Calu3 (cell line): ENCODE measurements at regions not wholly inside any gene's neighbourhood (a gene's known extent, or its start where the extent isn't known, plus 50 kb on each side); places are given as distances from the start of the nearest gene placed in this dataset.

ENCODE experiments used
- BruUV-seq: library from RNA; stranded (reverse); fragments of 400-500 nt; replicated peaks from 2 replicates; lab custom pipeline; 2021; lab: Mats Ljungman, UMichigan
- CTCF ChIA-PET: fragments of 300-600 bp; sonication (Branson Sonifier 250); formaldehyde crosslinking; loops from one replicate; lab custom pipeline; 2022; ENCODE audit warnings: antibody characterized with exemption; lab: Charles Lee
- DNase-seq: peaks from one replicate; pipeline ENCODE4 v3.0.0; 2022
- H3K27ac Mint-ChIP-seq: one replicate; pipeline ENCODE4 v1.8.0; 2022; ENCODE audit warnings: mixed read lengths; ENCODE audit not compliant: unreplicated experiment
- H3K27me3 Mint-ChIP-seq: one replicate; pipeline ENCODE4 v1.8.0; 2022; ENCODE audit warnings: mixed read lengths; ENCODE audit not compliant: unreplicated experiment
- H3K36me3 Mint-ChIP-seq: one replicate; pipeline ENCODE4 v1.8.0; 2022; ENCODE audit warnings: mild to moderate bottlenecking, moderate library complexity, mixed read lengths; ENCODE audit not compliant: insufficient read depth, unreplicated experiment
- H3K4me1 Mint-ChIP-seq: one replicate; pipeline ENCODE4 v1.8.0; 2022; ENCODE audit warnings: mild to moderate bottlenecking, low read depth, mixed read lengths; ENCODE audit not compliant: unreplicated experiment
- H3K4me3 Mint-ChIP-seq: one replicate; pipeline ENCODE4 v1.8.0; 2022; ENCODE audit warnings: mild to moderate bottlenecking, low read depth, moderate library complexity, mixed read lengths; ENCODE audit not compliant: unreplicated experiment
- H3K9me3 Mint-ChIP-seq: one replicate; pipeline ENCODE4 v1.8.0; 2022; ENCODE audit warnings: low read depth, mixed read lengths; ENCODE audit not compliant: unreplicated experiment
- CTCF ChIP-seq: fragments of 200-600 bp; IDR thresholded peaks from one replicate; pipeline ENCODE4 v1.8.0; 2022; ENCODE audit warnings: antibody characterized with exemption; ENCODE audit not compliant: unreplicated experiment
- intact Hi-C: fragments of 100-400 bp; cut with micrococcal nuclease; formaldehyde crosslinking; loops from one replicate; pipeline ENCODE4 v1.10.0; 2022; ENCODE audit not compliant: unreplicated experiment

GRCh38 chr18:10343778-10344177, 110.7 kb upstream of the APCDD1 start:
- CTCF ChIA-PET: interaction anchor here (0.6 kb wide), 1 partner anchor 18 kb away, joined by 3 read pairs; no protein-coding TSS in a partner anchor
- no TSS peak for BruUV-seq

GRCh38 chr18:10346749-10347415, 107.6 kb upstream of the APCDD1 start:
- no TSS peak for BruUV-seq
- Mint-ChIP-seq H3K4me1 (no peaks in the 10 kb centered on the region), H3K36me3 (no peaks in the 10 kb centered on the region), H3K27me3 (peaks cover 24% of the 10 kb centered on the region), H3K9me3 (no peaks in the 10 kb centered on the region), H3K4me3 (no peak overlapping the region), H3K27ac (no peak overlapping the region)
- intact Hi-C loops: no loop called here
- TF ChIP-seq CTCF: no peak
- DNase-seq: no peak
- CTCF ChIA-PET: no interaction called here

More at GRCh38 chr18:10343778-10344177, 110.7 kb upstream of the APCDD1 start:
- Mint-ChIP-seq H3K4me3 (no peak overlapping the region), H3K9me3 (peaks cover 3% of the 10 kb centered on the region), H3K36me3 (no peaks in the 10 kb centered on the region), H3K4me1 (no peaks in the 10 kb centered on the region), H3K27ac (no peak overlapping the region), H3K27me3 (peaks cover 39% of the 10 kb centered on the region)
- DNase-seq: no peak
- intact Hi-C loops: no loop called here
- TF ChIP-seq CTCF: no peak

GRCh38 chr18:10349561-10349960, 104.9 kb upstream of the APCDD1 start:
- BruUV-seq: no TSS peak

GRCh38 chr18:10350661-10351060, 103.8 kb upstream of the APCDD1 start:
- Mint-ChIP-seq H3K9me3 (no peaks in the 10 kb centered on the region), H3K27ac (no peak overlapping the region), H3K4me3 (no peak overlapping the region), H3K36me3 (no peaks in the 10 kb centered on the region), H3K4me1 (no peaks in the 10 kb centered on the region), H3K27me3 (peaks cover 15% of the 10 kb centered on the region)
- intact Hi-C loops: no loop called here
- CTCF ChIA-PET: no interaction called here
- no TSS peak for BruUV-seq
- no peak for DNase-seq
- TF ChIP-seq CTCF: no peak

More at GRCh38 chr18:10349561-10349960, 104.9 kb upstream of the APCDD1 start:
- H3K4me1 Mint-ChIP-seq: no peaks in the 10 kb centered on the region
- H3K9me3 Mint-ChIP-seq: no peaks in the 10 kb centered on the region
- TF ChIP-seq CTCF: no peak
- no peaks in the 10 kb centered on the region for H3K36me3 Mint-ChIP-seq
- CTCF ChIA-PET: no interaction called here
- H3K4me3 Mint-ChIP-seq: no peak overlapping the region
- DNase-seq: no peak
- peaks cover 15% of the 10 kb centered on the region for H3K27me3 Mint-ChIP-seq
- intact Hi-C loops: no loop called here
- no peak overlapping the region for H3K27ac Mint-ChIP-seq
